Keratinocyte (primary cell): ENCODE measurements at regions not wholly inside any gene's neighbourhood (a gene's known extent, or its start where the extent isn't known, plus 50 kb on each side); places are given as distances from the start of the nearest gene placed in this dataset.

Source experiments
- DNase-seq: peaks from one replicate; pipeline ENCODE4 v3.0.0-alpha.2; 2011; ENCODE audit warnings: low read depth, missing footprints, low spot score
- FAIRE-seq: peaks from 2 replicates; lab custom pipeline; 2011; peaks lifted over from hg19 to GRCh38; lab: Jason Lieb, UNC
- H2AFZ ChIP-seq: 2 replicates; pipeline ENCODE4 v1.6.0; 2012; ENCODE audit warnings: low read length, control low read depth, inconsistent platforms; ENCODE audit not compliant: control insufficient read depth
- H3K27ac ChIP-seq: 2 replicates; pipeline ENCODE4 v1.5.1; 2011; ENCODE audit warnings: low read length; ENCODE audit not compliant: control insufficient read depth, insufficient read depth
- H3K27me3 ChIP-seq: 3 replicates; pipeline ENCODE4 v1.6.0; 2011; ENCODE audit warnings: low read length; ENCODE audit not compliant: control insufficient read depth, insufficient read depth; ENCODE audit errors: extremely low read depth
- H3K36me3 ChIP-seq, 2 experiments: 2 replicates in 1 of 2; 3 replicates in 1 of 2; pipeline ENCODE4 v1.5.1; 2011; ENCODE audit warnings: low read length in 2 of 2, mild to moderate bottlenecking in 1 of 2; ENCODE audit not compliant: control insufficient read depth in 2 of 2, insufficient read depth in 2 of 2; ENCODE audit errors: extremely low read depth in 1 of 2
- H3K4me1 ChIP-seq: 3 replicates; pipeline ENCODE4 v1.5.1; 2011; ENCODE audit warnings: low read length; ENCODE audit not compliant: control insufficient read depth, insufficient read depth; ENCODE audit errors: extremely low read depth
- H3K4me2 ChIP-seq: 3 replicates; pipeline ENCODE4 v1.6.0; 2011; ENCODE audit warnings: low read depth, low read length; ENCODE audit not compliant: control insufficient read depth, insufficient read depth; ENCODE audit errors: extremely low read depth
- H3K4me3 ChIP-seq, 3 experiments: fragments of 200-600 bp in 1 of 3; sonication (generic) in 1 of 3; 2 replicates in 2 of 3; 3 replicates in 1 of 3; pipeline ENCODE4 v1.5.1; 2011 to 2016; ENCODE audit warnings: low read length in 3 of 3, mild to moderate bottlenecking in 3 of 3, control low read depth in 2 of 3, inconsistent platforms in 1 of 3, low read depth in 1 of 3, mixed read lengths in 1 of 3, mixed run types in 1 of 3, moderate library complexity in 1 of 3; ENCODE audit not compliant: control insufficient read depth in 2 of 3, insufficient read depth in 2 of 3; ENCODE audit errors: extremely low read depth in 1 of 3
- H3K79me2 ChIP-seq: 2 replicates; pipeline ENCODE4 v1.6.0; 2012; ENCODE audit warnings: low read length; ENCODE audit not compliant: control insufficient read depth, insufficient read depth
- H3K9ac ChIP-seq: 3 replicates; pipeline ENCODE4 v1.6.0; 2011; ENCODE audit warnings: low read length; ENCODE audit not compliant: control insufficient read depth, insufficient read depth; ENCODE audit errors: extremely low read depth
- H3K9me1 ChIP-seq: 3 replicates; pipeline ENCODE4 v1.6.0; 2011; ENCODE audit warnings: low read length; ENCODE audit not compliant: control insufficient read depth, insufficient read depth; ENCODE audit errors: extremely low read depth
- H3K9me3 ChIP-seq: 2 replicates; pipeline ENCODE4 v1.5.1; 2012; ENCODE audit warnings: low read depth, low read length; ENCODE audit not compliant: control insufficient read depth
- H4K20me1 ChIP-seq: 3 replicates; pipeline ENCODE4 v1.6.0; 2011; ENCODE audit warnings: low read length; ENCODE audit not compliant: control insufficient read depth, insufficient read depth; ENCODE audit errors: extremely low read depth
- EZH2 ChIP-seq: IDR thresholded peaks from one replicate; pipeline ENCODE4 v1.6.1; 2012; ENCODE audit warnings: inconsistent platforms, mild to moderate bottlenecking, low read length, moderate library complexity
- dilution Hi-C: fragments of 300-500 bp; cut with MboI; formaldehyde crosslinking; loops from one replicate; pipeline ENCODE4 v1.7.0; 2020; ENCODE audit warnings: low sequenced_read_pairs; ENCODE audit not compliant: extremely low pct_ligation_motif_present
- TF ChIP-seq, protein P1 (sequence below), 3 experiments: IDR thresholded peaks in 1 of 3; conservative IDR thresholded peaks in 1 of 3; optimal IDR thresholded peaks in 1 of 3; 2 replicates in 2 of 3; 3 replicates in 1 of 3; pipeline versions ENCODE3 to v1.5.1; 2011; ENCODE audit warnings: low read length in 3 of 3, mild to moderate bottlenecking in 3 of 3, moderate library complexity in 2 of 3, control low read depth in 1 of 3, inconsistent platforms in 1 of 3; ENCODE audit not compliant: insufficient read depth in 2 of 3; ENCODE audit errors: extremely low read depth in 1 of 3

DNA sequence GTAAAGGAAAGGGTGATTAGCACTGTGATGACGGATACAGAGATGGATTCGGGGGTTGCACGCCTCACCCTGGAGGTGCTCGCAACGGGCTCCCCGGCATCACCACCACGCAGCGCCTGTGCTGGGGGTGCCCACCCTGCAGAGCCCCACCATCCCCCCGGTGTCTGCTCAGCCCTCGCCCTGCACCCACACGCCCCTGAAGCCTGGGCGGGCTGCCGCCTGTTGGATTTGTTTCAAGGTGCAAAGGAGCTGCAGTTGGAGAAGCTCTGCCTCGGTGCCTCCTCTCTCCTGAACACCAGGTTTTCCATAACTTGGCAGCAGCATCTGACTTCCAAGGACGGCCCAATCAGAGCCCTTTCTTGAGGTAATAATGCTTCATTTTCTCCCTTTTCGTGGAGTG lies 106.1 kb upstream of the TMEM132D start:
- TF ChIP-seq, protein P1, sequence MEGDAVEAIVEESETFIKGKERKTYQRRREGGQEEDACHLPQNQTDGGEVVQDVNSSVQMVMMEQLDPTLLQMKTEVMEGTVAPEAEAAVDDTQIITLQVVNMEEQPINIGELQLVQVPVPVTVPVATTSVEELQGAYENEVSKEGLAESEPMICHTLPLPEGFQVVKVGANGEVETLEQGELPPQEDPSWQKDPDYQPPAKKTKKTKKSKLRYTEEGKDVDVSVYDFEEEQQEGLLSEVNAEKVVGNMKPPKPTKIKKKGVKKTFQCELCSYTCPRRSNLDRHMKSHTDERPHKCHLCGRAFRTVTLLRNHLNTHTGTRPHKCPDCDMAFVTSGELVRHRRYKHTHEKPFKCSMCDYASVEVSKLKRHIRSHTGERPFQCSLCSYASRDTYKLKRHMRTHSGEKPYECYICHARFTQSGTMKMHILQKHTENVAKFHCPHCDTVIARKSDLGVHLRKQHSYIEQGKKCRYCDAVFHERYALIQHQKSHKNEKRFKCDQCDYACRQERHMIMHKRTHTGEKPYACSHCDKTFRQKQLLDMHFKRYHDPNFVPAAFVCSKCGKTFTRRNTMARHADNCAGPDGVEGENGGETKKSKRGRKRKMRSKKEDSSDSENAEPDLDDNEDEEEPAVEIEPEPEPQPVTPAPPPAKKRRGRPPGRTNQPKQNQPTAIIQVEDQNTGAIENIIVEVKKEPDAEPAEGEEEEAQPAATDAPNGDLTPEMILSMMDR (optimal IDR thresholded peaks at IDR 0.05 in 1 of 3, IDR thresholded peaks at IDR 0.05 in 1 of 3, conservative IDR thresholded peaks at IDR 0.05 in 1 of 3; ENCODE audit: extremely low read depth in 1 of 3, insufficient read depth in 2 of 3, low read length in 3 of 3), result no peak
- TF ChIP-seq EZH2, result no peak
- no peaks in the 10 kb centered on the region for H3K9me3 ChIP-seq
- DNase-seq, result no peak
- dilution Hi-C loops, result no loop called here
- no peaks in the 10 kb centered on the region for H3K4me1 ChIP-seq
- no peak overlapping the region for H2AFZ ChIP-seq
- no peak overlapping the region for H3K9ac ChIP-seq
- no peaks in the 10 kb centered on the region for H3K9me1 ChIP-seq
- peaks cover 4% of the 10 kb centered on the region for H3K27me3 ChIP-seq
- H3K4me3 ChIP-seq, result no peak overlapping the region
- H3K79me2 ChIP-seq, result no peaks in the 10 kb centered on the region
- no peak overlapping the region for H3K4me2 ChIP-seq
- H3K27ac ChIP-seq, result no peak overlapping the region
- no peaks in the 10 kb centered on the region for H3K36me3 ChIP-seq
- H4K20me1 ChIP-seq, result no peaks in the 10 kb centered on the region
- FAIRE-seq, result no peak

DNA sequence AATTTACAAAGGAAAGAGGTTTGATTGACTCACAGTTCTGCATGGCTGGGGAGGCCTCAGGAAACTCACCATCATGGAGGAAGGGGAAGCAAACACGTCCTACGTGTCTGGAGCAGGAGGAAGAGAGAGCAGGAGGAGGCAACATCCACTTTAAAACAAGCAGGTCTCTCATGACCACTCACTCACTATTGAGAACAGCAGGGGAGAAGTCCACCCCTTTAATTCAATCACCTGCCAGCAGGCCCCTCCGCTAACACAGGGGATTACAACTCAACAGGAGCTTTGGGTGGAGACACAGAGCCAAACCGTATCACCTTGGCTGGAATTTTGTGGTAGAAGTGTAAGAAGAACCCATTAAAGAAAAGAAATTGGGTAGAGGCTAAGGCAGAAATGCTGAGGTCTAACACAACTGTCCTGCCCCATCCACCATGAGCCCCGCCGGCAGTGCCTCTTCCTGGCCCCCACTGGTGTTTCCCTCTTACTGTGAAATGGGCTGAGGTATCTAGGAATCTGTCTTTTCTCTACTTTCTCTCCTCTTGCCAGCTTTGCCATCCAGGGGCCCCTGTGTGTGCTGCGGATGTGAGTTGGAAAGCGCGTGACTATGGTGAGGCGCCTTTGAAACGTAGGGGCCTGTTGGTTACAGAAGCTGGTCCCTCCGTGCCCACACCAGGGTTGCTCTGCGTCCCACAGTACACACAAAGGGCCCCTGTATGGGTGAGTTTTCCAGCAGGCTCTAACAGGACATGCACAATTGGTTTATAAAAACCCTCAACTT lies 108.0 kb upstream of the TMEM132D start:
- Histone ChIP-seq H3K79me2 (no peaks in the 10 kb centered on the region), H3K9me3 (no peaks in the 10 kb centered on the region), H3K27me3 (peaks cover 8% of the 10 kb centered on the region), H3K4me3 (no peak overlapping the region), H3K4me1 (peaks cover 3% of the 10 kb centered on the region), H3K27ac (no peak overlapping the region), H3K9me1 (no peaks in the 10 kb centered on the region), H3K36me3 (no peaks in the 10 kb centered on the region), H3K9ac (no peak overlapping the region), H2AFZ (no peak overlapping the region), H4K20me1 (no peaks in the 10 kb centered on the region), H3K4me2 (no peak overlapping the region)
- dilution Hi-C loops, result no loop called here
- TF ChIP-seq, protein P1 (optimal IDR thresholded peaks at IDR 0.05 in 1 of 3, IDR thresholded peaks at IDR 0.05 in 1 of 3, conservative IDR thresholded peaks at IDR 0.05 in 1 of 3; ENCODE audit: extremely low read depth in 1 of 3, insufficient read depth in 2 of 3, low read length in 3 of 3), result no peak
- no peak for TF ChIP-seq EZH2
- DNase-seq (no peak), FAIRE-seq (no peak)
